SK-N-SH (cell line): ENCODE measurements at regions not wholly inside any gene's neighbourhood (a gene's known extent, or its start where the extent isn't known, plus 50 kb on each side); places are given as distances from the start of the nearest gene placed in this dataset.

Source experiments
- CTCF ChIA-PET: fragments of 300-600, 350-600 bp; formaldehyde crosslinking; extraction: SDS; loops from one replicate; lab custom pipeline; 2021; lab: Yijun Ruan, JAX
- POLR2A ChIA-PET: fragments of 350-600 bp; sonication (Branson Sonifier 250); formaldehyde crosslinking; extraction: SDS; loops from one replicate; lab custom pipeline; 2020; ENCODE audit warnings: antibody characterized with exemption, inconsistent platforms; lab: Yijun Ruan, JAX
- DNase-seq: peaks from one replicate; pipeline ENCODE4 v3.0.0; 2012
- H2AFZ ChIP-seq: fragments of 200-600 bp; sonication (generic); 2 replicates; pipeline ENCODE4 v1.8.1; 2016; ENCODE audit warnings: antibody characterized with exemption, mild to moderate bottlenecking, low read depth
- H3F3A ChIP-seq: fragments of 200-600 bp; sonication (generic); replicated peaks from 2 replicates; pipeline ENCODE3; 2016; ENCODE audit warnings: antibody characterized with exemption, mild to moderate bottlenecking; ENCODE audit not compliant: insufficient read depth
- H3K27ac ChIP-seq, 2 experiments: fragments of 200-500 bp in 1 of 2; fragments of 200-600 bp in 1 of 2; sonication (Bioruptor generic) in 1 of 2; sonication (generic), shearing (Covaris generic) in 1 of 2; 2 replicates each; pipeline versions ENCODE4 v1.5.1 to v1.6.1; 2014 to 2016; ENCODE audit warnings: low read depth in 2 of 2, inconsistent platforms in 1 of 2, low read length in 1 of 2, mild to moderate bottlenecking in 1 of 2, mixed read lengths in 1 of 2
- H3K27me3 ChIP-seq: fragments of 200-600 bp; sonication (generic), shearing (Covaris generic); 2 replicates; pipeline ENCODE4 v1.6.1; 2016; ENCODE audit warnings: mixed run types; ENCODE audit not compliant: insufficient read depth
- H3K36me3 ChIP-seq, 2 experiments: fragments of 200-500 bp in 1 of 2; fragments of 200-600 bp in 1 of 2; sonication (Bioruptor generic) in 1 of 2; sonication (generic) in 1 of 2; replicated peaks in 1 of 2; 2 replicates each; pipeline versions ENCODE3 to v1.5.1; 2014 to 2016; ENCODE audit warnings: low read length in 1 of 2, mild to moderate bottlenecking in 1 of 2; ENCODE audit not compliant: insufficient read depth in 2 of 2, control insufficient read depth in 1 of 2
- H3K4me1 ChIP-seq, 2 experiments: fragments of 200-500 bp in 1 of 2; fragments of 200-600 bp in 1 of 2; sonication (Bioruptor generic) in 1 of 2; sonication (generic), shearing (Covaris generic) in 1 of 2; 2 replicates each; pipeline versions ENCODE4 v1.5.1 to v1.6.1; 2014 to 2016; ENCODE audit warnings: low read depth in 1 of 2, low read length in 1 of 2, mixed run types in 1 of 2; ENCODE audit not compliant: insufficient read depth in 2 of 2, control insufficient read depth in 1 of 2
- H3K4me2 ChIP-seq: fragments of 200-600 bp; sonication (generic), shearing (Covaris generic); 2 replicates; pipeline ENCODE4 v1.6.1; 2017; ENCODE audit warnings: mixed run types
- H3K4me3 ChIP-seq, 2 experiments: fragments of 200-500 bp in 1 of 2; fragments of 200-600 bp in 1 of 2; sonication (Bioruptor generic) in 1 of 2; sonication (generic), shearing (Covaris generic) in 1 of 2; 2 replicates each; pipeline versions ENCODE4 v1.5.1 to v1.8.1; 2014 to 2016; ENCODE audit warnings: low read depth in 2 of 2, inconsistent platforms in 1 of 2, low read length in 1 of 2, mild to moderate bottlenecking in 1 of 2, mixed read lengths in 1 of 2, moderate library complexity in 1 of 2
- H3K79me2 ChIP-seq: fragments of 200-600 bp; sonication (generic); 2 replicates; pipeline ENCODE4 v1.8.1; 2017; ENCODE audit warnings: mild to moderate bottlenecking; ENCODE audit not compliant: insufficient read depth
- H3K9ac ChIP-seq: fragments of 200-600 bp; sonication (generic); 2 replicates; pipeline ENCODE4 v1.6.1; 2017; ENCODE audit warnings: mixed run types
- H3K9me2 ChIP-seq: fragments of 200-600 bp; sonication (generic); 2 replicates; pipeline ENCODE4 v1.6.1; 2017; ENCODE audit warnings: mixed run types
- H3K9me3 ChIP-seq: fragments of 200-600 bp; sonication (generic); 2 replicates; pipeline ENCODE4 v1.6.1; 2017; ENCODE audit warnings: mixed run types, mild to moderate bottlenecking, moderate library complexity
- H4K20me1 ChIP-seq: fragments of 200-600 bp; sonication (generic); 2 replicates; pipeline ENCODE4 v1.6.1; 2017; ENCODE audit warnings: mild to moderate bottlenecking, mixed run types; ENCODE audit not compliant: insufficient read depth
- EP300 ChIP-seq, 2 experiments: IDR thresholded peaks; 2 replicates each; pipeline versions ENCODE4 v1.4.0 to v1.6.1; 2012; ENCODE audit warnings: borderline replicate concordance in 1 of 2, low read depth in 1 of 2, low read length in 1 of 2
- EZH2phosphoT487 ChIP-seq: fragments of 200-600 bp; sonication (generic); IDR thresholded peaks from 2 replicates; pipeline ENCODE4 v1.6.1; 2017; ENCODE audit warnings: low read depth, mixed run types, mild to moderate bottlenecking, antibody characterized with exemption, moderate library complexity, borderline replicate concordance
- FOSL2 ChIP-seq: IDR thresholded peaks from 2 replicates; pipeline ENCODE4 v1.4.0; 2012; ENCODE audit warnings: low read depth, mild to moderate bottlenecking, moderate library complexity, borderline replicate concordance
- FOXJ3 ChIP-seq: sonication (generic); formaldehyde crosslinking; IDR thresholded peaks from 2 replicates; pipeline ENCODE4 v1.5.1; 2020; ENCODE audit warnings: mild to moderate bottlenecking, missing genetic modification reagents
- GATA2 ChIP-seq: sonication (generic); formaldehyde crosslinking; IDR thresholded peaks from 2 replicates; pipeline ENCODE4 v1.5.0; 2020; ENCODE audit warnings: mild to moderate bottlenecking, missing genetic modification reagents
- JUND ChIP-seq: IDR thresholded peaks from 2 replicates; pipeline ENCODE4 v1.4.0; 2012
- MXI1 ChIP-seq: IDR thresholded peaks from 2 replicates; pipeline ENCODE4 v1.6.1; 2012; ENCODE audit warnings: mild to moderate bottlenecking, low read depth, low read length, improper control_type of control experiment
- NFIC ChIP-seq: IDR thresholded peaks from 2 replicates; pipeline ENCODE4 v1.4.0; 2012; ENCODE audit warnings: borderline replicate concordance
- NRF1 ChIP-seq: IDR thresholded peaks from 2 replicates; pipeline ENCODE4 v1.6.1; 2012; ENCODE audit warnings: low read depth, mild to moderate bottlenecking, low read length
- RCOR1 ChIP-seq: fragments of 150-350 bp; IDR thresholded peaks from 2 replicates; pipeline ENCODE4 v1.6.1; 2017; ENCODE audit warnings: antibody characterized with exemption, low read length
- RFX5 ChIP-seq: IDR thresholded peaks from 2 replicates; pipeline ENCODE4 v1.6.1; 2012; ENCODE audit warnings: mild to moderate bottlenecking, improper control_type of control experiment, low read length
- RXRA ChIP-seq: IDR thresholded peaks from 2 replicates; pipeline ENCODE4 v1.4.0; 2012; ENCODE audit warnings: low read depth, mild to moderate bottlenecking, borderline replicate concordance
- SIN3A ChIP-seq: IDR thresholded peaks from 2 replicates; pipeline ENCODE4 v1.6.1; 2012; ENCODE audit warnings: low read depth, mild to moderate bottlenecking, low read length, moderate library complexity, borderline replicate concordance
- TAF1 ChIP-seq: IDR thresholded peaks from 2 replicates; pipeline ENCODE4 v1.6.1; 2012; ENCODE audit warnings: low read depth, mild to moderate bottlenecking, low read length, moderate library complexity, borderline replicate concordance
- TCF12 ChIP-seq: IDR thresholded peaks from 2 replicates; pipeline ENCODE4 v1.4.0; 2012
- TEAD4 ChIP-seq: IDR thresholded peaks from 2 replicates; pipeline ENCODE4 v1.4.0; 2012; ENCODE audit warnings: mild to moderate bottlenecking, borderline replicate concordance; ENCODE audit not compliant: insufficient read depth
- YY1 ChIP-seq: IDR thresholded peaks from 2 replicates; pipeline ENCODE4 v1.4.0; 2012; ENCODE audit warnings: low read depth, mild to moderate bottlenecking
- WGBS: methylation state at CpG from one replicate; pipeline ENCODE4 v1.1.6; 2017; ENCODE audit warnings: low lambda C conversion rate; 5-methylcytosine and 5-hydroxymethylcytosine counted together
- TF ChIP-seq, protein P1 (sequence below): IDR thresholded peaks from 2 replicates; pipeline ENCODE4 v1.6.1; 2012; ENCODE audit warnings: mild to moderate bottlenecking, low read depth, low read length, moderate library complexity
- TF ChIP-seq, protein P2 (sequence below): IDR thresholded peaks from 2 replicates; pipeline ENCODE4; 2012
- TF ChIP-seq, protein P3 (sequence below): IDR thresholded peaks from 2 replicates; pipeline ENCODE4 v1.4.0; 2012; ENCODE audit warnings: low read depth
- TF ChIP-seq, protein P4 (sequence below): fragments of 200-600 bp; sonication (generic); IDR thresholded peaks from 2 replicates; pipeline ENCODE4 v1.6.1; 2017; ENCODE audit warnings: antibody characterized with exemption, mild to moderate bottlenecking, moderate library complexity

DNA sequence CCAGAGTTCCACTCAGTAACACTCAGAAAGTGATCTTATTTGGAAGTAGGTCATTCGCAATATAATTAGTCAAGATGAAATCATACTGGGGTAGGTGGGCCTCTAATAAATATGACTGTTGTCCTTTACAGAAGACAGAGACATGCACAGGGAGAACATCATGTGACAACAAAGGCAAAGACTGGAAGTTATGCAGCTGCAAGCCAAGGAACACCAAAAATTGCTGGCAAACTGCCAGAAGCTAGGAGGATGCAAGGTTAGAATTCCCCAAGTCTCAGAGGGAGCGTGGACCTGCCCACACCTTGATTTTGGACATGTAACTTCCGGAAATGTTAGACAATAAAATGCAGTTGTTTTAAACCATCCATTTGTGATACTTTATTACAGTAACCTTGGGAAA is 471.5 kb upstream of the AGTR1 start (continued):
- TF ChIP-seq EP300 (IDR thresholded peaks at IDR 0.05; ENCODE audit: borderline replicate concordance in 1 of 2, low read depth in 1 of 2, low read length in 1 of 2) (no peak), FOXJ3 (CRISPR knock-in tag) (no peak), RFX5 (no peak), NFIC (no peak), TAF1 (no peak), MXI1 (no peak), SIN3A (no peak), GATA2 (CRISPR knock-in tag) (no peak), RCOR1 (no peak)
- TF ChIP-seq, protein P1, sequence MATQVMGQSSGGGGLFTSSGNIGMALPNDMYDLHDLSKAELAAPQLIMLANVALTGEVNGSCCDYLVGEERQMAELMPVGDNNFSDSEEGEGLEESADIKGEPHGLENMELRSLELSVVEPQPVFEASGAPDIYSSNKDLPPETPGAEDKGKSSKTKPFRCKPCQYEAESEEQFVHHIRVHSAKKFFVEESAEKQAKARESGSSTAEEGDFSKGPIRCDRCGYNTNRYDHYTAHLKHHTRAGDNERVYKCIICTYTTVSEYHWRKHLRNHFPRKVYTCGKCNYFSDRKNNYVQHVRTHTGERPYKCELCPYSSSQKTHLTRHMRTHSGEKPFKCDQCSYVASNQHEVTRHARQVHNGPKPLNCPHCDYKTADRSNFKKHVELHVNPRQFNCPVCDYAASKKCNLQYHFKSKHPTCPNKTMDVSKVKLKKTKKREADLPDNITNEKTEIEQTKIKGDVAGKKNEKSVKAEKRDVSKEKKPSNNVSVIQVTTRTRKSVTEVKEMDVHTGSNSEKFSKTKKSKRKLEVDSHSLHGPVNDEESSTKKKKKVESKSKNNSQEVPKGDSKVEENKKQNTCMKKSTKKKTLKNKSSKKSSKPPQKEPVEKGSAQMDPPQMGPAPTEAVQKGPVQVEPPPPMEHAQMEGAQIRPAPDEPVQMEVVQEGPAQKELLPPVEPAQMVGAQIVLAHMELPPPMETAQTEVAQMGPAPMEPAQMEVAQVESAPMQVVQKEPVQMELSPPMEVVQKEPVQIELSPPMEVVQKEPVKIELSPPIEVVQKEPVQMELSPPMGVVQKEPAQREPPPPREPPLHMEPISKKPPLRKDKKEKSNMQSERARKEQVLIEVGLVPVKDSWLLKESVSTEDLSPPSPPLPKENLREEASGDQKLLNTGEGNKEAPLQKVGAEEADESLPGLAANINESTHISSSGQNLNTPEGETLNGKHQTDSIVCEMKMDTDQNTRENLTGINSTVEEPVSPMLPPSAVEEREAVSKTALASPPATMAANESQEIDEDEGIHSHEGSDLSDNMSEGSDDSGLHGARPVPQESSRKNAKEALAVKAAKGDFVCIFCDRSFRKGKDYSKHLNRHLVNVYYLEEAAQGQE = no peak
- TF ChIP-seq, protein P2, sequence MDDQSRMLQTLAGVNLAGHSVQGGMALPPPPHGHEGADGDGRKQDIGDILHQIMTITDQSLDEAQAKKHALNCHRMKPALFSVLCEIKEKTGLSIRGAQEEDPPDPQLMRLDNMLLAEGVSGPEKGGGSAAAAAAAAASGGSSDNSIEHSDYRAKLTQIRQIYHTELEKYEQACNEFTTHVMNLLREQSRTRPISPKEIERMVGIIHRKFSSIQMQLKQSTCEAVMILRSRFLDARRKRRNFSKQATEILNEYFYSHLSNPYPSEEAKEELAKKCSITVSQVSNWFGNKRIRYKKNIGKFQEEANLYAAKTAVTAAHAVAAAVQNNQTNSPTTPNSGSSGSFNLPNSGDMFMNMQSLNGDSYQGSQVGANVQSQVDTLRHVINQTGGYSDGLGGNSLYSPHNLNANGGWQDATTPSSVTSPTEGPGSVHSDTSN = no peak

DNA sequence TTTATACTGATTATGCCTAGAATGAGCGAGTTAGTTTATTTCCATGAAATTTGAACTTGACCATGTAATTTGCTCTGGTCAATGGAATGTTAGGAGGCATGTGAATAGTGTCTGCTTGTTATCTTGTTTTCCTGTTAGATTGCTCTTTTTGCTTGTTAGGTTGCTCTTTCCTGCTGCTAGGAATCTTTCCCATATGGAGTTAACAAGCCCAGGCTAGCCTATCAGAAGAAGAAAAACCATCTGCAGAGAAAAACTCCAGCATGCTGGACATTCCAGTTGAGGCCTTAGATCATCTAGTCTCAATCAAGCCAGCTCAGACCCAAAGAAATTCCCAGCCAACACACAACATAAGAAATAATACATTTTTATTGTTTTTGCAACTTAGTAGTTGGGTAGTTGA is 470.2 kb upstream of the AGTR1 start:
- no peaks in the 10 kb centered on the region for H3K9me3 ChIP-seq
- H3K9me2 ChIP-seq = no peaks in the 10 kb centered on the region
- H3K4me2 ChIP-seq = no peak overlapping the region
- no peaks in the 10 kb centered on the region for H3K27me3 ChIP-seq
- WGBS = 85% methylated on average over 1 of the region's 1 CpG
- no peak overlapping the region for H3K9ac ChIP-seq
- no peak overlapping the region for H3K4me3 ChIP-seq
- no peaks in the 10 kb centered on the region; a peak in 1 of 4 replicates for H3K4me1 ChIP-seq
- ChIA-PET CTCF (no interaction called here), POLR2A (no interaction called here)
- no peaks in the 10 kb centered on the region for H3K79me2 ChIP-seq
- no peak for DNase-seq
- H3F3A ChIP-seq = no peaks in the 10 kb centered on the region
- H4K20me1 ChIP-seq = no peaks in the 10 kb centered on the region
- H3K27ac ChIP-seq = peak overlapping the region in 1 of 2 experiments; percentile 62; a peak in 1 of 4 replicates
- H3K36me3 ChIP-seq = no peaks in the 10 kb centered on the region
- H2AFZ ChIP-seq = no peak overlapping the region
- TF ChIP-seq SIN3A = no peak
- TF ChIP-seq, protein P3, sequence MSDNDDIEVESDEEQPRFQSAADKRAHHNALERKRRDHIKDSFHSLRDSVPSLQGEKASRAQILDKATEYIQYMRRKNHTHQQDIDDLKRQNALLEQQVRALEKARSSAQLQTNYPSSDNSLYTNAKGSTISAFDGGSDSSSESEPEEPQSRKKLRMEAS = no peak
- no peak for TF ChIP-seq JUND
- TF ChIP-seq EZH2phosphoT487 = no peak
- TF ChIP-seq FOSL2 = no peak
- TF ChIP-seq, protein P4, sequence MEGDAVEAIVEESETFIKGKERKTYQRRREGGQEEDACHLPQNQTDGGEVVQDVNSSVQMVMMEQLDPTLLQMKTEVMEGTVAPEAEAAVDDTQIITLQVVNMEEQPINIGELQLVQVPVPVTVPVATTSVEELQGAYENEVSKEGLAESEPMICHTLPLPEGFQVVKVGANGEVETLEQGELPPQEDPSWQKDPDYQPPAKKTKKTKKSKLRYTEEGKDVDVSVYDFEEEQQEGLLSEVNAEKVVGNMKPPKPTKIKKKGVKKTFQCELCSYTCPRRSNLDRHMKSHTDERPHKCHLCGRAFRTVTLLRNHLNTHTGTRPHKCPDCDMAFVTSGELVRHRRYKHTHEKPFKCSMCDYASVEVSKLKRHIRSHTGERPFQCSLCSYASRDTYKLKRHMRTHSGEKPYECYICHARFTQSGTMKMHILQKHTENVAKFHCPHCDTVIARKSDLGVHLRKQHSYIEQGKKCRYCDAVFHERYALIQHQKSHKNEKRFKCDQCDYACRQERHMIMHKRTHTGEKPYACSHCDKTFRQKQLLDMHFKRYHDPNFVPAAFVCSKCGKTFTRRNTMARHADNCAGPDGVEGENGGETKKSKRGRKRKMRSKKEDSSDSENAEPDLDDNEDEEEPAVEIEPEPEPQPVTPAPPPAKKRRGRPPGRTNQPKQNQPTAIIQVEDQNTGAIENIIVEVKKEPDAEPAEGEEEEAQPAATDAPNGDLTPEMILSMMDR = no peak
- TF ChIP-seq, protein P1 = no peak
- no peak for TF ChIP-seq TEAD4
- no peak for TF ChIP-seq RCOR1
- no peak for TF ChIP-seq TCF12
- TF ChIP-seq FOXJ3 (CRISPR knock-in tag) = no peak
- TF ChIP-seq NFIC = no peak
- TF ChIP-seq TAF1 = no peak
- no peak for TF ChIP-seq YY1
- no peak for TF ChIP-seq RXRA
- TF ChIP-seq NRF1 = no peak
